ENCODE measurements at regions not wholly inside any gene's neighbourhood (a gene's known extent, or its start where the extent isn't known, plus 50 kb on each side); places are given as distances from the start of the nearest gene placed in this dataset.

- no peak for TF ChIP-seq CTCF (conservative IDR thresholded peaks at IDR 0.05; ENCODE audit: low read depth, low read length)
- H3K4me3 ChIP-seq (ENCODE audit: low read length) = no peak overlapping the region
- DNase-seq (ENCODE audit: low read depth) = no peak
These were observed 169.0 kb upstream of the MPDZ start for GRCh38 chr9:13448482-13448881.

- no peak for DNase-seq (ENCODE audit: low read depth)
- no peak for TF ChIP-seq CTCF (conservative IDR thresholded peaks at IDR 0.05; ENCODE audit: low read depth, low read length)
- H3K4me3 ChIP-seq (ENCODE audit: low read length) = no peak overlapping the region
These were observed 168.4 kb upstream of the MPDZ start for GRCh38 chr9:13447843-13448422.

- DNase-seq (ENCODE audit: low read depth) = no peak
- TF ChIP-seq CTCF (conservative IDR thresholded peaks at IDR 0.05; ENCODE audit: low read depth, low read length) = no peak
- no peak overlapping the region for H3K4me3 ChIP-seq (ENCODE audit: low read length)
These were observed 167.7 kb upstream of the MPDZ start for GRCh38 chr9:13446938-13447842.

- TF ChIP-seq CTCF (conservative IDR thresholded peaks at IDR 0.05; ENCODE audit: low read depth, low read length) = no peak
- no peak for DNase-seq (ENCODE audit: low read depth)
- H3K4me3 ChIP-seq (ENCODE audit: low read length) = no peak overlapping the region
These were observed 166.9 kb upstream of the MPDZ start for GRCh38 chr9:13446286-13446937.

GRCh38 chr9:13445103-13445500 lies 165.6 kb upstream of the MPDZ start:
- no peak overlapping the region for H3K4me3 ChIP-seq (ENCODE audit: low read length)
- TF ChIP-seq CTCF (conservative IDR thresholded peaks at IDR 0.05; ENCODE audit: low read depth, low read length) = no peak
- no peak for DNase-seq (ENCODE audit: low read depth)

GRCh38 chr9:13444245-13445102 lies 165.0 kb upstream of the MPDZ start:
- TF ChIP-seq CTCF (conservative IDR thresholded peaks at IDR 0.05; ENCODE audit: low read depth, low read length) = no peak
- DNase-seq (ENCODE audit: low read depth) = no peak
- H3K4me3 ChIP-seq (ENCODE audit: low read length) = no peak overlapping the region
